HepG2 (cell line): ENCODE measurements at regions not wholly inside any gene's neighbourhood (a gene's known extent, or its start where the extent isn't known, plus 50 kb on each side); places are given as distances from the start of the nearest gene placed in this dataset.

Experiments used
- KAT7 ChIP-seq: IDR thresholded peaks from 2 replicates; pipeline ENCODE4 v1.6.1; 2018; ENCODE audit warnings: borderline replicate concordance, missing compliant biosample characterization
- NONO ChIP-seq, 2 experiments: fragments of 450-650 bp in 1 of 2; sonication (generic) in 1 of 2; formaldehyde crosslinking in 1 of 2; IDR thresholded peaks in 1 of 2; conservative IDR thresholded peaks in 1 of 2; 2 replicates each; pipeline versions ENCODE4 v1.6.1 to v1.8.0; 2017 to 2022; ENCODE audit warnings: mild to moderate bottlenecking in 1 of 2, missing genetic modification reagents in 1 of 2, moderate library complexity in 1 of 2
- SETDB1 ChIP-seq: sonication (generic); formaldehyde crosslinking; IDR thresholded peaks from 2 replicates; pipeline ENCODE4 v1.5.1; 2020; ENCODE audit warnings: missing genetic modification reagents, mild to moderate bottlenecking, borderline replicate concordance
- SP5 ChIP-seq: IDR thresholded peaks from 2 replicates; pipeline ENCODE4 v1.6.1; 2016; ENCODE audit warnings: low read depth, borderline replicate concordance
- SRSF1 ChIP-seq: fragments of 200-400 bp; formaldehyde crosslinking; optimal IDR thresholded peaks from 2 replicates; pipeline ENCODE3; 2017; ENCODE audit warnings: mild to moderate bottlenecking, low read depth, low read length, moderate library complexity
- ZBTB21 ChIP-seq: sonication (generic); formaldehyde crosslinking; IDR thresholded peaks from 2 replicates; pipeline ENCODE4 v1.4.0; 2020; ENCODE audit warnings: missing genetic modification reagents
- ZFP91 ChIP-seq: sonication (generic); formaldehyde crosslinking; IDR thresholded peaks from 2 replicates; pipeline ENCODE4 v1.9.0; 2022; ENCODE audit warnings: missing genetic modification reagents, mild to moderate bottlenecking, borderline replicate concordance
- ZNF281 ChIP-seq: sonication (generic); formaldehyde crosslinking; IDR thresholded peaks from 2 replicates; pipeline ENCODE4 v1.4.0; 2020; ENCODE audit warnings: missing genetic modification reagents, borderline replicate concordance
- ZNF317 ChIP-seq: sonication (generic); formaldehyde crosslinking; IDR thresholded peaks from 2 replicates; pipeline ENCODE4 v1.5.0; 2020; ENCODE audit warnings: mild to moderate bottlenecking, missing genetic modification reagents
- ZNF318 ChIP-seq: sonication (generic); formaldehyde crosslinking; IDR thresholded peaks from 2 replicates; pipeline ENCODE4 v1.4.0; 2020; ENCODE audit warnings: mild to moderate bottlenecking, missing genetic modification reagents
- ZNF367 ChIP-seq: sonication (generic); formaldehyde crosslinking; IDR thresholded peaks from 2 replicates; pipeline ENCODE4 v1.4.0; 2020; ENCODE audit warnings: missing genetic modification reagents, borderline replicate concordance
- ZNF446 ChIP-seq: sonication (generic); formaldehyde crosslinking; IDR thresholded peaks from 2 replicates; pipeline ENCODE4 v1.5.0; 2020; ENCODE audit warnings: mild to moderate bottlenecking, missing genetic modification reagents
- ZNF720 ChIP-seq: sonication (generic); formaldehyde crosslinking; IDR thresholded peaks from 2 replicates; pipeline ENCODE4 v1.4.0; 2020; ENCODE audit warnings: missing genetic modification reagents
- ZNF788 ChIP-seq: sonication (generic); formaldehyde crosslinking; IDR thresholded peaks from 2 replicates; pipeline ENCODE4 v1.5.0; 2020; ENCODE audit warnings: mild to moderate bottlenecking, missing genetic modification reagents, borderline replicate concordance

GRCh38 chr3:72270072-72270681 is 485.2 kb upstream of the PROK2 start (continued):
- no peak for TF ChIP-seq ZNF281
- no peak for TF ChIP-seq ZNF446 (CRISPR knock-in tag)
- TF ChIP-seq ZNF720 = no peak
- no peak for TF ChIP-seq SETDB1 (CRISPR knock-in tag)
- TF ChIP-seq ZBTB21 (CRISPR knock-in tag) = peak; percentile 94
- no peak for TF ChIP-seq SRSF1
- TF ChIP-seq NONO (IDR thresholded peaks at IDR 0.05) = no peak
- TF ChIP-seq NONO (CRISPR knock-in tag; conservative IDR thresholded peaks at IDR 0.05) = no peak
- no peak for TF ChIP-seq SP5 (CRISPR knock-in tag)
- TF ChIP-seq KAT7 = no peak
- TF ChIP-seq ZNF317 = no peak
- no peak for TF ChIP-seq ZFP91
- TF ChIP-seq ZNF367 (CRISPR knock-in tag) = no peak
- no peak for TF ChIP-seq ZNF318
- TF ChIP-seq ZNF788 (CRISPR knock-in tag) = peak; percentile 34; the same call in 1 of the 2 replicates
